Thymus (tissue), 11 donors: ENCODE measurements at regions not wholly inside any gene's neighbourhood (a gene's known extent, or its start where the extent isn't known, plus 50 kb on each side); places are given as distances from the start of the nearest gene placed in this dataset.

Source experiments
- DNase-seq, 9 donors: peaks; one replicate each; pipeline ENCODE4 v3.0.0-alpha.2; 2013; ENCODE audit warnings: low spot score in 9 of 9, low read depth in 6 of 9, missing footprints in 1 of 9
- H3K27ac ChIP-seq, 2 donors: one replicate each; pipeline ENCODE4 v1.5.1; 2013; ENCODE audit warnings: control low read depth in 1 of 2, low read depth in 1 of 2, low read length in 1 of 2, mild to moderate bottlenecking in 1 of 2, moderate library complexity in 1 of 2
- H3K27me3 ChIP-seq, 2 donors: one replicate each; pipeline ENCODE4 v1.5.1; 2013; ENCODE audit warnings: low read length in 1 of 2; ENCODE audit not compliant: control insufficient read depth in 2 of 2, insufficient read depth in 1 of 2
- H3K36me3 ChIP-seq, 2 donors: one replicate each; pipeline ENCODE4 v1.5.1; 2013; ENCODE audit warnings: low read length in 1 of 2, mild to moderate bottlenecking in 1 of 2, moderate library complexity in 1 of 2; ENCODE audit not compliant: control insufficient read depth in 2 of 2, insufficient read depth in 2 of 2
- H3K4me1 ChIP-seq, 2 donors: one replicate each; pipeline ENCODE4 v1.5.1; 2013; ENCODE audit warnings: low read length in 2 of 2; ENCODE audit not compliant: control insufficient read depth in 2 of 2, insufficient read depth in 2 of 2
- H3K4me3 ChIP-seq, 2 donors: one replicate each; pipeline ENCODE4 v1.5.1; 2013; ENCODE audit warnings: low read length in 2 of 2, control low read depth in 1 of 2, mild to moderate bottlenecking in 1 of 2
- H3K9me3 ChIP-seq, 2 donors: one replicate each; pipeline ENCODE4 v1.5.1; 2013; ENCODE audit warnings: low read length in 1 of 2, mild to moderate bottlenecking in 1 of 2; ENCODE audit not compliant: control insufficient read depth in 2 of 2, insufficient read depth in 1 of 2
- WGBS: extraction: QIAGEN DNeasy Blood & Tissue Kit; methylation state at CpG from one replicate; pipeline ENCODE4 v1.1.7; 2013; 5-methylcytosine and 5-hydroxymethylcytosine counted together
- donor health status: healthy.

DNA sequence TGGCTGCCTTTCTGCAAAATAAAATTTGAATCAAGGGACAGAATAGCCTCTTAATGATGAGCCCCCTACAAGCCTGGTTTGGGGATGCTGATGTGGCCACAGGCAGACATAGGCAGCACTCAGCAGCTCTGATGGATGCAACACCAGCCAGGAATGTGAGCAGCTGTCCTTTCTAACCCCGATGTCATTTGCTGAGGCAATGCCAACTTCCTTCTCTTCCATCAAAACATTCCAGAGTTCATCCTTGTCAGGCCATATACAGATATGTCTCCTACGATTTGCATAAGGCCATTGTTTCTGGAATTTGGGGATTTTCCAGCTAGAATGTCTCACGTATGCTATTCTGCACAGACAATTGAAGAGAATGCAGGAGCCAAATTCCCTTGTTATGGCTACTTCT, 52.1 kb upstream of the MYOCD start:
- 85% methylated on average over 3 of the region's 3 CpGs for WGBS
- DNase-seq: no peak

More for the DNA sequence above, 52.1 kb upstream of the MYOCD start:
- Histone ChIP-seq H3K9me3 (no peaks in the 10 kb centered on the region), H3K4me3 (no peak overlapping the region), H3K27ac (no peak overlapping the region), H3K27me3 (no peaks in the 10 kb centered on the region), H3K36me3 (no peaks in the 10 kb centered on the region), H3K4me1 (no peaks in the 10 kb centered on the region)
